Thoracic aorta (tissue), 2 donors: ENCODE measurements at regions not wholly inside any gene's neighbourhood (a gene's known extent, or its start where the extent isn't known, plus 50 kb on each side); places are given as distances from the start of the nearest gene placed in this dataset.

Source experiments
- ATAC-seq: fragments of 150-250 bp; one replicate; pipeline ENCODE4 v1.8.0; 2017; ENCODE audit warnings: low read depth; ENCODE audit not compliant: insufficient number of reproducible peaks, low FRiP score
- DNase-seq: peaks from one replicate; pipeline ENCODE4 v3.0.0-alpha.2; 2020; ENCODE audit warnings: low spot score
- H3K27ac ChIP-seq, 2 donors: fragments of 200-600 bp; sonication (generic); 1 replicate in 1 of 2; 2 replicates in 1 of 2; pipeline ENCODE4 v1.5.1; 2016; ENCODE audit warnings: mild to moderate bottlenecking in 2 of 2, moderate library complexity in 2 of 2
- H3K27me3 ChIP-seq: fragments of 200-600 bp; sonication (generic); replicated peaks from 2 replicates; pipeline ENCODE4 v1.6.0; 2016; ENCODE audit warnings: mild to moderate bottlenecking; ENCODE audit not compliant: insufficient read depth
- H3K36me3 ChIP-seq: fragments of 200-600 bp; sonication (generic); one replicate; pipeline ENCODE4 v1.5.1; 2016
- H3K4me1 ChIP-seq, 2 donors: fragments of 200-600 bp; sonication (generic); 1 replicate in 1 of 2; 2 replicates in 1 of 2; pipeline versions ENCODE4 v1.5.1 to v1.6.0; 2016; ENCODE audit warnings: low read depth in 2 of 2, mild to moderate bottlenecking in 1 of 2; ENCODE audit not compliant: control insufficient read depth in 1 of 2
- H3K4me3 ChIP-seq: fragments of 200-600 bp; sonication (generic); 2 replicates; pipeline ENCODE4 v1.5.1; 2016; ENCODE audit warnings: mild to moderate bottlenecking
- H3K9me3 ChIP-seq: fragments of 200-600 bp; sonication (generic); 2 replicates; pipeline ENCODE4 v1.5.1; 2016
- TF ChIP-seq, protein P1 (sequence below): fragments of 200-600 bp; sonication (generic); IDR thresholded peaks from one replicate; pipeline ENCODE4 v1.5.1; 2019; ENCODE audit warnings: antibody characterized with exemption

DNA sequence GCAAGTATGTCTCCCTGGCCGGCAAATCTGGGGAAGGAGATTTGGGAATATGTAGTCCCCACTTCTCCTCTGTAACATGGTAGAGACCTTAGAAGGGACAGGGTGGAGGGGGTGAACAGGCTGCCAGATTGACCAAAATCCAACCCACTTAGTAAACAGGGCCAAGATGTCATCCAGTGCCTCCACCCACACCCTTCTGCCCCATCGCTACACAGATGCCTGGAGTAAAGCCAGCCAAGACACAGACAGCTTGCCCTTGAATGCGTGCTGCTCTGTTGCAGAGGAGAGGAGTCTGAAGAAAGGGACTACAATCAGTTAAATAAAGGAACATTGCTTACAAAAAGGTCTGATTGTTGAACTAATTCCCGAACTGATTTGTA is 160.1 kb upstream of the LDB2 start:
- ATAC-seq = no peak
- H3K4me3 ChIP-seq = no peak overlapping the region
- no peaks in the 10 kb centered on the region for H3K9me3 ChIP-seq
- no peaks in the 10 kb centered on the region for H3K27me3 ChIP-seq
- TF ChIP-seq, protein P1, sequence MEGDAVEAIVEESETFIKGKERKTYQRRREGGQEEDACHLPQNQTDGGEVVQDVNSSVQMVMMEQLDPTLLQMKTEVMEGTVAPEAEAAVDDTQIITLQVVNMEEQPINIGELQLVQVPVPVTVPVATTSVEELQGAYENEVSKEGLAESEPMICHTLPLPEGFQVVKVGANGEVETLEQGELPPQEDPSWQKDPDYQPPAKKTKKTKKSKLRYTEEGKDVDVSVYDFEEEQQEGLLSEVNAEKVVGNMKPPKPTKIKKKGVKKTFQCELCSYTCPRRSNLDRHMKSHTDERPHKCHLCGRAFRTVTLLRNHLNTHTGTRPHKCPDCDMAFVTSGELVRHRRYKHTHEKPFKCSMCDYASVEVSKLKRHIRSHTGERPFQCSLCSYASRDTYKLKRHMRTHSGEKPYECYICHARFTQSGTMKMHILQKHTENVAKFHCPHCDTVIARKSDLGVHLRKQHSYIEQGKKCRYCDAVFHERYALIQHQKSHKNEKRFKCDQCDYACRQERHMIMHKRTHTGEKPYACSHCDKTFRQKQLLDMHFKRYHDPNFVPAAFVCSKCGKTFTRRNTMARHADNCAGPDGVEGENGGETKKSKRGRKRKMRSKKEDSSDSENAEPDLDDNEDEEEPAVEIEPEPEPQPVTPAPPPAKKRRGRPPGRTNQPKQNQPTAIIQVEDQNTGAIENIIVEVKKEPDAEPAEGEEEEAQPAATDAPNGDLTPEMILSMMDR = no peak
- peaks cover 3 to 13% of the 10 kb centered on the region in 2 donors for H3K4me1 ChIP-seq
- DNase-seq = no peak
- H3K36me3 ChIP-seq = no peaks in the 10 kb centered on the region
- H3K27ac ChIP-seq = no peak overlapping the region

DNA sequence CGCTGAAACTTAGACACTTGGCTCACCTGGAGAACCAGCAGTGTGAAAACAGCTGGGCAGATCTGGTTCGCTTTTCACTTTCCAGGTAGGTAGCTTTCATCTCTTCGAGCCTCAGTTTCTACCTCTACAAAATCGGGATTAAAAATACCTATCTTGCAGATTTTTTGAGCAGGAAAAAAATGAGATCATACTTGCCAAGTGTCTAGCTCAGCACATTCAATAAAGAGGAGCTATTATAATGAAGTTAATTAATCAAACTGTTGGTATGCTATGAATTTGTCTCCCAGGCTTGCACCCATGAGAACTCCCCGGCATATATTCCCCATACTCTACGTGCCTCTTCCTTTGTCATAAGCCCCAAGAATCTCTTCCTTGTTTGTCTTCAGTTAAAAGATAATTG is 158.6 kb upstream of the LDB2 start:
- Histone ChIP-seq H3K27ac (no peak overlapping the region), H3K4me3 (no peak overlapping the region), H3K36me3 (no peaks in the 10 kb centered on the region), H3K27me3 (no peaks in the 10 kb centered on the region), H3K9me3 (no peaks in the 10 kb centered on the region), H3K4me1 (peaks cover 3 to 12% of the 10 kb centered on the region in 2 donors)
- DNase-seq (no peak), ATAC-seq (no peak)
- TF ChIP-seq, protein P1 = no peak

DNA sequence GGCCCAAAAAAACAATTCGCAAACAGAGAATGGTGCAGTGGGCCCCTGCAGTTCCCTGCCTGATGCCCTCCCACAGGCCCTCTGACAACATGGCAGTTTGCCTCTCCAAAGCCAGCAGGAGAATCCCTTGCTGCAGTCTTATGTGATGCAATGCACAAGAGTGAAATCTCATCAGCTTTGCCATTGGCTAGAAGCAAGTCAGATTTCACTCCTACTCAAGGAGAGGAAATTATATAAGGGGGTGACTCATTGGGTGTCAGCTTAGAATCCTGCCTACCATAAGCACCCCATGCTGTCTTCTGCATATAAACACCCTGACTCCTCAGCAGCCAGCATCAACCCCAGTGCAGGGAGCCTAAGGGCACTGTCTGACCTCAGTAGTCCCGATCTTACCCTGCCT is 157.3 kb upstream of the LDB2 start:
- Histone ChIP-seq H3K4me3 (no peak overlapping the region), H3K27me3 (no peaks in the 10 kb centered on the region), H3K36me3 (no peaks in the 10 kb centered on the region), H3K9me3 (no peaks in the 10 kb centered on the region), H3K27ac (no peak overlapping the region), H3K4me1 (peaks cover 3 to 12% of the 10 kb centered on the region in 2 donors)
- ATAC-seq = no peak
- DNase-seq = no peak
- TF ChIP-seq, protein P1 = no peak

DNA sequence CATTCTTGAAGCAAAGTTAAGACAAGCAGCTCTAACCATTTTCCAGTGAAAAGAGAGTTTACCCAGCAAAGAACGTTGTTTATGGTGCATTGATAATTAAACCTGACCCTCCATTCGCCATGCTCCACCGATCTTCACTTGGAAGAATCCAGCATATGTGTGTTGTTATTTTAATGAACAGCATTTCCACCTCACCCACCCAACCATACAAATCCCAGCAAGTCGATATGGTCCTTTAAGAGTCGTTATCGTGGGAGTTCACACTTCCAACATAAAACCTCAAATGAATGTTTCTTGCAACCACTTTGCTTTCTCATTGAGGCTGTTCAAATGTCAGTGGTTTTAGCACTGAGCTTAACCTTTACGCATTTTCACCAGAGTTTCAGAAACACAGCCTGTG is 147.4 kb upstream of the LDB2 start:
- H3K27me3 ChIP-seq = no peaks in the 10 kb centered on the region
- ATAC-seq (no peak), DNase-seq (no peak)
- no peaks in the 10 kb centered on the region for H3K9me3 ChIP-seq
- no peaks in the 10 kb centered on the region for H3K4me1 ChIP-seq
- H3K4me3 ChIP-seq = no peak overlapping the region
- TF ChIP-seq, protein P1 = no peak
- no peak overlapping the region for H3K27ac ChIP-seq
- H3K36me3 ChIP-seq = no peaks in the 10 kb centered on the region

DNA sequence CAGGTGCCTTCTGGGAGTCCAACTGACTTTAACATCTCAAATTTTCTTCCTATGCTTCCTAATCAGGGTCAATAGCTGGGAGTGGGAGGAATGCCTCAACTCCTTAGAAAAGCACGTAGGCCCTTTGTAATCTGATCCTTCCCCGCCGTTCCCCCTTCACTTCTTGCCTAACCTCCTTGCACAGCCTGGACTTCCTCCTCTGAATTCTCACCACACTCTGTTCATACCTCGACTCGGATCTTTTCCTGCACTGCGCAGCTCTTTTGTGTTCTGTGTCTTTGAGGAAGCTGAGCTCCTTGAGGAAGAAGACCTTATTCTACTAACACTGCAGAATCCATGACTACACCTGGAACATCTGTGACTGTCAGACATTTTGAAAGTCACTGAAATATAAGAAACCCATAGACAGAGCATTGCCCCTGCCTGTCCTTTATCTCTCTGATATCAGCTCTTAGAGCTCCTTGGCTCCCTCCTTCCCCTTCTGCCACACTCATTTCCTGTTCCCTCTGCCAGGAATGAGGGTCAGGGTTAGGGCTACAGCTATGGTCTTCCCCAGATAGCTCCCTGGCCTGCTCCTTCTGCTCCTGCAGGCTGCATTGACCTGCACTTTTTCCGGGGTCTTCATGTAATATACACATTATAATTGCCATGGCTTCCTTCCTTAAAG is 140.2 kb upstream of the LDB2 start:
- TF ChIP-seq, protein P1 = no peak
- Histone ChIP-seq H3K36me3 (no peaks in the 10 kb centered on the region), H3K27ac (no peak overlapping the region), H3K9me3 (no peaks in the 10 kb centered on the region), H3K4me3 (no peak overlapping the region), H3K27me3 (no peaks in the 10 kb centered on the region), H3K4me1 (no peaks in the 10 kb centered on the region)
- DNase-seq = no peak
- no peak for ATAC-seq
